H1 (cell line): ENCODE measurements at regions not wholly inside any gene's neighbourhood (a gene's known extent, or its start where the extent isn't known, plus 50 kb on each side); places are given as distances from the start of the nearest gene placed in this dataset.

Experiments
- CEBPB ChIP-seq: IDR thresholded peaks from 2 replicates; pipeline ENCODE4 v1.6.1; 2012; ENCODE audit warnings: low read depth, low read length
- CTCF ChIP-seq, 3 experiments: IDR thresholded peaks; 1 replicate in 2 of 3; 2 replicates in 1 of 3; pipeline versions ENCODE4 v1.5.1 to v1.6.1; 2011; ENCODE audit warnings: low read length in 3 of 3, mild to moderate bottlenecking in 3 of 3, inconsistent platforms in 2 of 3, low read depth in 1 of 3, moderate library complexity in 1 of 3; ENCODE audit not compliant: insufficient read depth in 1 of 3; ENCODE audit errors: control extremely low read depth in 1 of 3
- EZH2 ChIP-seq: fragments of 200-600 bp; sonication (generic); IDR thresholded peaks from 2 replicates; pipeline ENCODE4 v1.7.1; 2012; ENCODE audit warnings: low read depth, mild to moderate bottlenecking, moderate library complexity, low read length, inconsistent platforms; ENCODE audit not compliant: severe bottlenecking
- GABPA ChIP-seq: IDR thresholded peaks from 2 replicates; pipeline ENCODE4 v1.6.1; 2011; ENCODE audit warnings: mild to moderate bottlenecking, low read length, moderate library complexity, borderline replicate concordance; ENCODE audit not compliant: insufficient read depth
- KDM1A ChIP-seq: fragments of 200-600, 300-600 bp; sonication (generic); IDR thresholded peaks from 2 replicates; pipeline ENCODE4 v1.7.1; 2016; ENCODE audit warnings: mild to moderate bottlenecking, low read length, borderline replicate concordance
- MAFK ChIP-seq: IDR thresholded peaks from 2 replicates; pipeline ENCODE4 v1.6.1; 2012; ENCODE audit warnings: low read depth, mild to moderate bottlenecking, improper control_type of control experiment, low read length
- POLR2AphosphoS5 ChIP-seq: IDR thresholded peaks from 2 replicates; pipeline ENCODE4 v1.6.1; 2011; ENCODE audit warnings: low read depth, low read length
- SIN3A ChIP-seq, 2 experiments: IDR thresholded peaks in 1 of 2; conservative IDR thresholded peaks in 1 of 2; 2 replicates each; pipeline ENCODE4 v1.6.1; 2011 to 2012; ENCODE audit warnings: low read length in 2 of 2, improper control_type of control experiment in 1 of 2, low read depth in 1 of 2, mild to moderate bottlenecking in 1 of 2
- TEAD4 ChIP-seq: IDR thresholded peaks from 2 replicates; pipeline ENCODE4 v1.6.1; 2012; ENCODE audit warnings: low read depth, low read length, inconsistent platforms, mixed read lengths
- ZNF274 ChIP-seq: IDR thresholded peaks from 2 replicates; pipeline ENCODE4 v1.7.0; 2012; ENCODE audit warnings: low read length, borderline replicate concordance; ENCODE audit errors: extremely low read depth
- TF ChIP-seq, protein P1 (sequence below): IDR thresholded peaks from 2 replicates; pipeline ENCODE4 v1.6.1; 2012; ENCODE audit warnings: low read length, inconsistent platforms

DNA sequence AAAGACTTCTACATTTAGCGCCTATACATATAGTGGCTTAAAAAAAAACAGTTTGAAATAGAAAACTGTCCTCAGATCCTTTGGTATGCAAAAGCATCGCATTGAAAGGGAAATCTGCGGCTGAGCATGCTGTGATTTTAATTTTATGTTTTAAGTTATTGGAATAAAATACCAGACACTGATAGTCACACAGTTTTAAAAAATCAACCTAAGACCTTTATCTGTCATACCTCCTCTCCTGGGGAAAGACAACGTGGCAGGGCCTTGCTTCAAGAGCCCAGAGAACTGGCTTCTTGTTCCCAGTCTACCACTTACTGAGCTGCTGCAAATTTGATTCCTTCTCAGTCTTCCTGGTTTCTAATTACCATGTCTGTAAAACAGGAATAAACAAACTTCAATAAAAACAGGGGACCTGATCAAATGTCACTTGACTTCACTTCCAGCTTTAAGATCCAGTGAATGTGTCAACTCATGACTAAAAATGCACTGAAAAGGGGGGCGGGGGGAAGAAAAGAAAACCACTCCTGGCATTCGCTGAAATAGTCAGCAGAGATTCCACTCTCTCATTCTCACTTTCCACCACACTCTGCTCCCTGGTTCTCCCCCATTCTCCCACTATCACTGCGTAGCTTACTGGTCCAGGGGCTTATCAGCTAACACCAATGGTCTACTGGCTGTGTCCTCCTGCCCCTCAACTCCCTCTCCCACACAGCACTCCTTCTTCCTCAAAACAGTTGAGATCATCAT is 494.7 kb upstream of the MARCKS start:
- TF ChIP-seq CTCF (IDR thresholded peaks at IDR 0.05; ENCODE audit: control extremely low read depth in 1 of 3, insufficient read depth in 1 of 3, low read depth in 1 of 3, low read length in 3 of 3) = no peak
- no peak for TF ChIP-seq SIN3A (conservative IDR thresholded peaks at IDR 0.05 in 1 of 2, IDR thresholded peaks at IDR 0.05 in 1 of 2; ENCODE audit: low read depth in 1 of 2, low read length in 2 of 2)
- TF ChIP-seq EZH2 = no peak
- TF ChIP-seq, protein P1, sequence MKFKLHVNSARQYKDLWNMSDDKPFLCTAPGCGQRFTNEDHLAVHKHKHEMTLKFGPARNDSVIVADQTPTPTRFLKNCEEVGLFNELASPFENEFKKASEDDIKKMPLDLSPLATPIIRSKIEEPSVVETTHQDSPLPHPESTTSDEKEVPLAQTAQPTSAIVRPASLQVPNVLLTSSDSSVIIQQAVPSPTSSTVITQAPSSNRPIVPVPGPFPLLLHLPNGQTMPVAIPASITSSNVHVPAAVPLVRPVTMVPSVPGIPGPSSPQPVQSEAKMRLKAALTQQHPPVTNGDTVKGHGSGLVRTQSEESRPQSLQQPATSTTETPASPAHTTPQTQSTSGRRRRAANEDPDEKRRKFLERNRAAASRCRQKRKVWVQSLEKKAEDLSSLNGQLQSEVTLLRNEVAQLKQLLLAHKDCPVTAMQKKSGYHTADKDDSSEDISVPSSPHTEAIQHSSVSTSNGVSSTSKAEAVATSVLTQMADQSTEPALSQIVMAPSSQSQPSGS = no peak
- no peak for TF ChIP-seq TEAD4
- TF ChIP-seq POLR2AphosphoS5 = no peak
- TF ChIP-seq GABPA = no peak
- no peak for TF ChIP-seq MAFK
- no peak for TF ChIP-seq ZNF274
- TF ChIP-seq KDM1A = no peak
- no peak for TF ChIP-seq CEBPB
